ENCODE measurements at regions not wholly inside any gene's neighbourhood (a gene's known extent, or its start where the extent isn't known, plus 50 kb on each side); places are given as distances from the start of the nearest gene placed in this dataset.

DNA sequence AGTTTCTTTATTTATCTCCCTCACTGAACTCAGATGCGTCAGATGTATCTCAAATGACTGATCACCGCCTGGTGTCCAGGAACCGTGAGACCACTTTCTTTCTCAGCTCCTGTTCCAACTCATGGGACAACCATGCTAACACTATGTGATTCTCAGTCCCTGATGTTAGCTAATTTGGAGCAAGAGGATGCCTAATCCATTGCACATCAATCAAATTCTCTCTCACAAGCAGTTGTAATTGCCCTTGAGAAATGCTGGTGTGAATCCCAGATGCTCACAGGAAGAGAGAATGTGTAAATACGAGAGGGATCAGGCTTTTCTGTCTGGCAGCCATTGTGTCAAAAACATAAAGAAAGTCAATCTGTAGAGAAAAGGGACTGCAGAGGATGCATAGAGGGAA is 134.9 kb downstream of the WSCD1 start:
- ATAC-seq, result no peak
- H3K27ac ChIP-seq, result no peak overlapping the region
- TF ChIP-seq, protein P1, sequence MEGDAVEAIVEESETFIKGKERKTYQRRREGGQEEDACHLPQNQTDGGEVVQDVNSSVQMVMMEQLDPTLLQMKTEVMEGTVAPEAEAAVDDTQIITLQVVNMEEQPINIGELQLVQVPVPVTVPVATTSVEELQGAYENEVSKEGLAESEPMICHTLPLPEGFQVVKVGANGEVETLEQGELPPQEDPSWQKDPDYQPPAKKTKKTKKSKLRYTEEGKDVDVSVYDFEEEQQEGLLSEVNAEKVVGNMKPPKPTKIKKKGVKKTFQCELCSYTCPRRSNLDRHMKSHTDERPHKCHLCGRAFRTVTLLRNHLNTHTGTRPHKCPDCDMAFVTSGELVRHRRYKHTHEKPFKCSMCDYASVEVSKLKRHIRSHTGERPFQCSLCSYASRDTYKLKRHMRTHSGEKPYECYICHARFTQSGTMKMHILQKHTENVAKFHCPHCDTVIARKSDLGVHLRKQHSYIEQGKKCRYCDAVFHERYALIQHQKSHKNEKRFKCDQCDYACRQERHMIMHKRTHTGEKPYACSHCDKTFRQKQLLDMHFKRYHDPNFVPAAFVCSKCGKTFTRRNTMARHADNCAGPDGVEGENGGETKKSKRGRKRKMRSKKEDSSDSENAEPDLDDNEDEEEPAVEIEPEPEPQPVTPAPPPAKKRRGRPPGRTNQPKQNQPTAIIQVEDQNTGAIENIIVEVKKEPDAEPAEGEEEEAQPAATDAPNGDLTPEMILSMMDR (IDR thresholded peaks at IDR 0.05), result no peak
- no peak for DNase-seq
- H3K4me1 ChIP-seq, result no peaks in the 10 kb centered on the region
- H3K4me3 ChIP-seq, result no peak overlapping the region
- H3K36me3 ChIP-seq (ENCODE audit: insufficient read depth in 1 of 2, low read depth in 1 of 2), result no peaks in the 10 kb centered on the region
- 39 to 44% (median 40%) methylated on average over 4 of the region's 4 CpGs for WGBS, 3 donors
- H3K9me3 ChIP-seq, result no peaks in the 10 kb centered on the region
- H3K27me3 ChIP-seq (ENCODE audit: insufficient read depth in 3 of 3, low read length in 2 of 3), result peaks cover 0 to 20% (median 0%) of the 10 kb centered on the region in 3 donors
- intact Hi-C loops (cut with DNase I), result no loop called here

GRCh38 chr17:6204203-6204722 is 134.1 kb downstream of the WSCD1 start:
- TF ChIP-seq, protein P1 (IDR thresholded peaks at IDR 0.05), result no peak
- DNase-seq (no peak), ATAC-seq (no peak)
- Histone ChIP-seq H3K27me3 (ENCODE audit: insufficient read depth in 3 of 3, low read length in 2 of 3) (peaks cover 0 to 18% (median 0%) of the 10 kb centered on the region in 3 donors), H3K4me3 (no peak overlapping the region), H3K9me3 (no peaks in the 10 kb centered on the region), H3K36me3 (ENCODE audit: insufficient read depth in 1 of 2, low read depth in 1 of 2) (no peaks in the 10 kb centered on the region), H3K27ac (no peak overlapping the region), H3K4me1 (no peaks in the 10 kb centered on the region)
- intact Hi-C loops (cut with DNase I), result no loop called here
- 70 to 72% (median 70%) methylated on average over 10 of the region's 10 CpGs for WGBS, 3 donors

- Histone ChIP-seq H3K4me1 (no peaks in the 10 kb centered on the region), H3K36me3 (ENCODE audit: insufficient read depth in 1 of 2, low read depth in 1 of 2) (no peaks in the 10 kb centered on the region), H3K27ac (no peak overlapping the region), H3K27me3 (ENCODE audit: insufficient read depth in 3 of 3, low read length in 2 of 3) (peaks cover 0 to 17% (median 0%) of the 10 kb centered on the region in 3 donors), H3K9me3 (no peaks in the 10 kb centered on the region), H3K4me3 (no peak overlapping the region)
- intact Hi-C loops (cut with DNase I), result no loop called here
- no peak for ATAC-seq
- TF ChIP-seq, protein P1 (IDR thresholded peaks at IDR 0.05), result no peak
- 85 to 88% (median 88%) methylated on average over 4 of the region's 4 CpGs for WGBS, 3 donors
- DNase-seq, result no peak
Observed at GRCh38 chr17:6196355-6196754, 126.2 kb downstream of the WSCD1 start.

DNA sequence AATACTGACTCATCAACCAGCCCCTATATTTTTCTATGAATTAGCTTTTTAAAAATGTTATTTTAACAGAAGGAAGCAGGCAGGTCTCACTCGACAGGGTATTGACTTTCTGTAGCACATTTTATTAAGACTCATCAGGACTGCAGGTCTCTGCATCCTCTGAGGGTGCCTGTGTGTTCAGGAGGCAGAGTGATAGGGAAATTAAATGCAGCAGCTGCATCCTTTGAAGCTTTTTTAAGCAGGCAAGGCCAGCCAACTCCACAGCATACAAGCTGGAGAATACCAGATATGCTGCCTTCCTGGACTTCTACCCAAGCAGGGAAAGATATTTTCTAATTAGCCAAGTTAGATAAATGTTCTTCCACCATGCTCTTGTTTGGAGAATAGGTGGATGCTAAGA is 124.9 kb downstream of the WSCD1 start:
- Histone ChIP-seq H3K4me3 (no peak overlapping the region), H3K9me3 (no peaks in the 10 kb centered on the region), H3K27me3 (ENCODE audit: insufficient read depth in 3 of 3, low read length in 2 of 3) (peaks cover 0 to 10% (median 0%) of the 10 kb centered on the region in 3 donors), H3K36me3 (ENCODE audit: insufficient read depth in 1 of 2, low read depth in 1 of 2) (no peaks in the 10 kb centered on the region), H3K4me1 (no peaks in the 10 kb centered on the region), H3K27ac (no peak overlapping the region)
- ATAC-seq (no peak), DNase-seq (no peak)
- 30 to 36% (median 31%) methylated on average over 1 of the region's 1 CpG for WGBS, 3 donors
- intact Hi-C loops (cut with DNase I), result no loop called here
- TF ChIP-seq, protein P1 (IDR thresholded peaks at IDR 0.05), result no peak

Measured in psoas muscle (tissue), 7 donors.